Neural progenitor cell (in vitro differentiated cells): ENCODE measurements at regions not wholly inside any gene's neighbourhood (a gene's known extent, or its start where the extent isn't known, plus 50 kb on each side); places are given as distances from the start of the nearest gene placed in this dataset.

Experiments
- DNase-seq: peaks from one replicate; pipeline ENCODE4 v3.0.0-alpha.2; 2016; ENCODE audit warnings: low spot score
- H2AFZ ChIP-seq: fragments of 200-600 bp; sonication (generic); replicated peaks from 2 replicates; pipeline ENCODE4 v1.6.1; 2016; ENCODE audit warnings: antibody characterized with exemption
- H3F3A ChIP-seq: fragments of 200-600 bp; sonication (generic); 2 replicates; pipeline ENCODE4 v1.6.1; 2016; ENCODE audit warnings: antibody characterized with exemption, low read depth
- H3K27ac ChIP-seq: fragments of 200-600 bp; sonication (generic); 2 replicates; pipeline ENCODE4 v1.5.1; 2016; ENCODE audit warnings: mild to moderate bottlenecking
- H3K27me3 ChIP-seq: fragments of 200-600 bp; sonication (generic); 2 replicates; pipeline ENCODE4 v1.6.1; 2016; ENCODE audit warnings: mild to moderate bottlenecking, moderate library complexity
- H3K36me3 ChIP-seq: fragments of 200-600 bp; sonication (generic); 2 replicates; pipeline ENCODE4 v1.5.1; 2016
- H3K4me1 ChIP-seq: fragments of 200-600 bp; sonication (generic); 2 replicates; pipeline ENCODE4 v1.6.1; 2016; ENCODE audit warnings: mixed run types
- H3K4me2 ChIP-seq: fragments of 200-600 bp; sonication (generic); 2 replicates; pipeline ENCODE4 v1.6.1; 2016
- H3K4me3 ChIP-seq: fragments of 200-600 bp; sonication (generic); 2 replicates; pipeline ENCODE4 v1.5.1; 2016
- H3K79me2 ChIP-seq: fragments of 200-600 bp; sonication (generic); 2 replicates; pipeline ENCODE4 v1.6.1; 2016; ENCODE audit warnings: low read depth
- H3K9ac ChIP-seq: fragments of 200-600 bp; sonication (generic); 2 replicates; pipeline ENCODE4 v1.6.1; 2016
- H3K9me3 ChIP-seq: fragments of 200-600 bp; sonication (generic); 2 replicates; pipeline ENCODE4 v1.5.1; 2016; ENCODE audit warnings: low read depth
- H4K20me1 ChIP-seq: fragments of 200-600 bp; sonication (generic); 2 replicates; pipeline ENCODE4 v1.6.1; 2016; ENCODE audit warnings: low read depth
- H3K27ac Mint-ChIP-seq: 3 replicates; pipeline ENCODE4 v1.8.0; 2021; ENCODE audit warnings: mixed read lengths
- H3K27me3 Mint-ChIP-seq: 2 replicates; pipeline ENCODE4 v1.8.0; 2022; ENCODE audit warnings: low read depth, mild to moderate bottlenecking, inconsistent platforms, moderate library complexity, mixed read lengths; ENCODE audit not compliant: insufficient read depth
- H3K36me3 Mint-ChIP-seq: 3 replicates; pipeline ENCODE4 v1.8.0; 2021; ENCODE audit warnings: mixed read lengths
- H3K4me1 Mint-ChIP-seq: 3 replicates; pipeline ENCODE4 v1.8.0; 2021; ENCODE audit warnings: mixed read lengths
- H3K4me3 Mint-ChIP-seq: 3 replicates; pipeline ENCODE4 v1.8.0; 2021; ENCODE audit warnings: mild to moderate bottlenecking, moderate library complexity, mixed read lengths
- H3K9me3 Mint-ChIP-seq: 3 replicates; pipeline ENCODE4 v1.8.0; 2020; ENCODE audit warnings: mixed read lengths
- CTCF ChIP-seq: fragments of 200-600 bp; sonication (generic); IDR thresholded peaks from 2 replicates; pipeline ENCODE4 v1.5.1; 2017; ENCODE audit warnings: antibody characterized with exemption, mild to moderate bottlenecking
- EZH2 ChIP-seq: fragments of 200-600 bp; sonication (generic); IDR thresholded peaks from 2 replicates; pipeline ENCODE4 v1.6.1; 2017; ENCODE audit warnings: antibody characterized with exemption, mild to moderate bottlenecking, moderate library complexity
- EZH2phosphoT487 ChIP-seq: fragments of 200-600 bp; sonication (generic); IDR thresholded peaks from 2 replicates; pipeline ENCODE4 v1.6.1; 2017; ENCODE audit warnings: antibody characterized with exemption

GRCh38 chr16:49928176-49929041 is 72.5 kb upstream of the ZNF423 start:
- H4K20me1 ChIP-seq: no peaks in the 10 kb centered on the region
- no peaks in the 10 kb centered on the region for H3K4me1 ChIP-seq
- Mint-ChIP-seq H3K27ac (peak overlapping the region; percentile 65), H3K36me3 (no peaks in the 10 kb centered on the region), H3K4me1 (peaks cover 10% of the 10 kb centered on the region), H3K4me3 (no peak overlapping the region), H3K27me3 (peaks cover 7% of the 10 kb centered on the region), H3K9me3 (no peaks in the 10 kb centered on the region)
- no peaks in the 10 kb centered on the region for H3F3A ChIP-seq
- H3K27ac ChIP-seq: no peak overlapping the region
- no peak for DNase-seq
- no peaks in the 10 kb centered on the region for H3K79me2 ChIP-seq
- H2AFZ ChIP-seq: no peak overlapping the region
- no peak overlapping the region for H3K4me2 ChIP-seq
- no peaks in the 10 kb centered on the region for H3K36me3 ChIP-seq
- no peaks in the 10 kb centered on the region for H3K9me3 ChIP-seq
- TF ChIP-seq EZH2: no peak
- TF ChIP-seq CTCF: no peak
- no peak for TF ChIP-seq EZH2phosphoT487
- no peaks in the 10 kb centered on the region for H3K27me3 ChIP-seq
- no peak overlapping the region for H3K9ac ChIP-seq
- H3K4me3 ChIP-seq: no peak overlapping the region

GRCh38 chr16:49929626-49930025 is 73.7 kb upstream of the ZNF423 start:
- no peaks in the 10 kb centered on the region for H3F3A ChIP-seq
- H3K36me3 Mint-ChIP-seq: no peaks in the 10 kb centered on the region
- no peaks in the 10 kb centered on the region for H3K27me3 ChIP-seq
- H3K9me3 ChIP-seq: no peaks in the 10 kb centered on the region
- H2AFZ ChIP-seq: no peak overlapping the region
- TF ChIP-seq CTCF (no peak), EZH2phosphoT487 (no peak), EZH2 (no peak)
- no peak overlapping the region for H3K27ac Mint-ChIP-seq
- H3K27me3 Mint-ChIP-seq: peaks cover 7% of the 10 kb centered on the region
- no peaks in the 10 kb centered on the region for H3K79me2 ChIP-seq
- H3K4me3 ChIP-seq: no peak overlapping the region
- DNase-seq: no peak
- no peaks in the 10 kb centered on the region for H3K36me3 ChIP-seq
- no peaks in the 10 kb centered on the region for H3K9me3 Mint-ChIP-seq
- no peak overlapping the region for H3K4me3 Mint-ChIP-seq
- H3K4me1 Mint-ChIP-seq: peaks cover 10% of the 10 kb centered on the region
- H3K9ac ChIP-seq: no peak overlapping the region
- H3K4me2 ChIP-seq: no peak overlapping the region
- no peaks in the 10 kb centered on the region for H3K4me1 ChIP-seq
- H4K20me1 ChIP-seq: no peaks in the 10 kb centered on the region
- no peak overlapping the region for H3K27ac ChIP-seq

- Mint-ChIP-seq H3K4me3 (no peak overlapping the region), H3K4me1 (peaks cover 10% of the 10 kb centered on the region), H3K9me3 (no peaks in the 10 kb centered on the region), H3K27me3 (peaks cover 9% of the 10 kb centered on the region), H3K27ac (no peak overlapping the region), H3K36me3 (no peaks in the 10 kb centered on the region)
- Histone ChIP-seq H3K4me3 (no peak overlapping the region), H3K9ac (no peak overlapping the region), H3K4me1 (no peaks in the 10 kb centered on the region), H3F3A (no peaks in the 10 kb centered on the region), H4K20me1 (no peaks in the 10 kb centered on the region), H3K4me2 (no peak overlapping the region), H2AFZ (no peak overlapping the region), H3K27ac (no peak overlapping the region), H3K27me3 (no peaks in the 10 kb centered on the region), H3K9me3 (no peaks in the 10 kb centered on the region), H3K36me3 (no peaks in the 10 kb centered on the region), H3K79me2 (no peaks in the 10 kb centered on the region)
- no peak for TF ChIP-seq EZH2
- TF ChIP-seq EZH2phosphoT487: no peak
- no peak for TF ChIP-seq CTCF
- DNase-seq: no peak
Measured at GRCh38 chr16:49930841-49931240, 74.9 kb upstream of the ZNF423 start.
